HG03135 (cell line): ENCODE measurements at regions not wholly inside any gene's neighbourhood (a gene's known extent, or its start where the extent isn't known, plus 50 kb on each side); places are given as distances from the start of the nearest gene placed in this dataset.

Source experiments
- ATAC-seq: cut with Tn5 transposase; IDR thresholded peaks from one replicate; pipeline ENCODE4 v1.9.1; 2021; ENCODE audit warnings: mild to moderate bottlenecking, moderate library complexity; ENCODE audit not compliant: unreplicated experiment

- no peak for ATAC-seq
Observed at GRCh38 chr4:3852309-3852708, 86.1 kb downstream of the ADRA2C start.

GRCh38 chr4:3852711-3853110, 86.5 kb downstream of the ADRA2C start:
- ATAC-seq = no peak

GRCh38 chr4:3853388-3854035, 87.3 kb downstream of the ADRA2C start:
- ATAC-seq = no peak

GRCh38 chr4:3854661-3855060, 88.5 kb downstream of the ADRA2C start:
- ATAC-seq = no peak

GRCh38 chr4:3855646-3856045, 89.5 kb downstream of the ADRA2C start:
- no peak for ATAC-seq

- ATAC-seq = no peak
Observed at GRCh38 chr4:3856604-3857204, 90.5 kb downstream of the ADRA2C start.

- no peak for ATAC-seq
Observed at GRCh38 chr4:3857269-3857926, 91.2 kb downstream of the ADRA2C start.

- no peak for ATAC-seq
Observed at GRCh38 chr4:3858046-3858730, 92.0 kb downstream of the ADRA2C start.

GRCh38 chr4:3858765-3859388, 92.7 kb downstream of the ADRA2C start:
- no peak for ATAC-seq

- no peak for ATAC-seq
Observed at GRCh38 chr4:3859571-3859970, 93.4 kb downstream of the ADRA2C start.

GRCh38 chr4:3860061-3860912, 94.1 kb downstream of the ADRA2C start:
- ATAC-seq = no peak

- ATAC-seq = no peak
Observed at GRCh38 chr4:3860913-3861636, 94.9 kb downstream of the ADRA2C start.

GRCh38 chr4:3861720-3862639, 95.8 kb downstream of the ADRA2C start:
- no peak for ATAC-seq

- no peak for ATAC-seq
Observed at GRCh38 chr4:3862640-3863420, 96.6 kb downstream of the ADRA2C start.

- ATAC-seq = no peak
Observed at GRCh38 chr4:3863841-3864741, 97.9 kb downstream of the ADRA2C start.

GRCh38 chr4:3864742-3865721, 98.8 kb downstream of the ADRA2C start:
- ATAC-seq = no peak
